Stimulated activated CD8-positive, alpha-beta memory T cell treated with anti-CD3 and anti-CD28 coated beads, Interleukin-2, amount 100 ng/mL, for 48 hours (primary cell): ENCODE measurements at regions not wholly inside any gene's neighbourhood (a gene's known extent, or its start where the extent isn't known, plus 50 kb on each side); places are given as distances from the start of the nearest gene placed in this dataset.
"Not testable (repeated sequence)": the region's sequence is repeated elsewhere in the genome, so short reads cannot be mapped to it uniquely, and the experiment has no call there.

Experiments
- DNase-seq, 2 donors: peaks; one replicate each; pipeline ENCODE4 v3.0.0-alpha.2; 2020; ENCODE audit warnings: low read depth in 2 of 2

GRCh38 chr15:39419651-39420050 lies 161.2 kb upstream of the THBS1 start:
- no peak for DNase-seq

- not testable (repeated sequence) for DNase-seq
These were observed 160.6 kb upstream of the THBS1 start for GRCh38 chr15:39420123-39420852.

GRCh38 chr15:39420853-39421192 lies 160.1 kb upstream of the THBS1 start:
- not testable (repeated sequence) for DNase-seq

GRCh38 chr15:39426552-39427532 lies 154.0 kb upstream of the THBS1 start:
- peak; percentile 63 to 75 for DNase-seq

GRCh38 chr15:39427705-39428104 lies 153.2 kb upstream of the THBS1 start:
- DNase-seq: no peak

- DNase-seq: no peak
These were observed 151.0 kb upstream of the THBS1 start for GRCh38 chr15:39429898-39430357.

GRCh38 chr15:39430389-39430788 lies 150.5 kb upstream of the THBS1 start:
- no peak for DNase-seq

- DNase-seq: no peak
These were observed 149.5 kb upstream of the THBS1 start for GRCh38 chr15:39431376-39431775.

- DNase-seq: no peak
These were observed 148.9 kb upstream of the THBS1 start for GRCh38 chr15:39432026-39432425.

GRCh38 chr15:39432912-39433348 lies 147.9 kb upstream of the THBS1 start:
- no peak for DNase-seq

- DNase-seq: no peak
These were observed 147.5 kb upstream of the THBS1 start for GRCh38 chr15:39433376-39433775.

- no peak for DNase-seq
These were observed 146.7 kb upstream of the THBS1 start for GRCh38 chr15:39434163-39434562.

- DNase-seq: no peak
These were observed 146.1 kb upstream of the THBS1 start for GRCh38 chr15:39434751-39435238.

- no peak for DNase-seq
These were observed 145.6 kb upstream of the THBS1 start for GRCh38 chr15:39435244-39435643.

- DNase-seq: no peak
These were observed 142.6 kb upstream of the THBS1 start for GRCh38 chr15:39438260-39438659.

GRCh38 chr15:39438799-39439592 lies 141.9 kb upstream of the THBS1 start:
- no peak for DNase-seq

GRCh38 chr15:39442898-39443297 lies 138.0 kb upstream of the THBS1 start:
- DNase-seq: no peak

GRCh38 chr15:39443659-39444219 lies 137.1 kb upstream of the THBS1 start:
- no peak for DNase-seq

- DNase-seq: no peak
These were observed 136.0 kb upstream of the THBS1 start for GRCh38 chr15:39444735-39445470.

GRCh38 chr15:39445931-39446330 lies 134.9 kb upstream of the THBS1 start:
- DNase-seq: no peak

- no peak for DNase-seq
These were observed 133.5 kb upstream of the THBS1 start for GRCh38 chr15:39447346-39447745.
